ENCODE measurements at regions not wholly inside any gene's neighbourhood (a gene's known extent, or its start where the extent isn't known, plus 50 kb on each side); places are given as distances from the start of the nearest gene placed in this dataset.
"Not testable (repeated sequence)": the region's sequence is repeated elsewhere in the genome, so short reads cannot be mapped to it uniquely, and the experiment has no call there.

DNA sequence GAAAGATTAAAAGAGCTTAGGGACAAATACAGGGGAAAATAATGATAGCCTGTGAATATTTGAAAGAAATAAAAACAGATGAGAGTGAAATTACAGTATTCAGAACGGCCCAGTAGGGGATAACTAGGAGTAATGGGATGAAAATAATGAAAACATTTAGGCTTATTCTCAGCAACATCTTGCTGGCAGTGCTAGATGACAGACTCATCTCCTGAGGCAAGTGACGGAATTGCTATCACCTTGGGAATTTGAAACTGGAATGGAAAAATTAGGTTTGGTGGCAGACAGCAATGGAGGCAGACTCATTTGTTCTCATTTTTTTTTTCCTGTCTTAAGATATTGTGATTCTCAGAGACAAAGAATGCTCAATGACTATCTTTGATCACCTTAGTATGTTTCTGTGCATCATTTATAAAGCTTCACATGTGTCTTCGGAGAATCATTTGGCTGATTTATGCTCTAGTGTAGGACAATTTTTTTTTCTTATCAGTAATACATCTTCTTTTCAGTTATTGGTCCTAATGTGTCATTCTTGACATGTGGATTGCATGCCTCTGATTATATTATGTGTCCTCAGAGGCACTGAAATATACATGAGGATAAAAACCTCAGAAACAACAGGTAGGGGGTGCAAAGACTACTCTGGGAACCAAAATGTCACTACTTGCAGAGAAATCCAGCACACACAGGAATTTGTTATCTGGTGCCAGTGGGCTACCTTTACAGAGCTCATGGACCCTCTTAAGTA is 711.7 kb downstream of the EDEM1 start:
- H3K4me3 ChIP-seq (ENCODE audit: low read depth, poor library complexity, severe bottlenecking): no peak overlapping the region
- intact Hi-C loops (cut with DNase I; ENCODE audit: low total_unique reads): no loop called here
- no peak for DNase-seq (ENCODE audit: low spot score in 2 of 2)
- 48 to 57% methylated on average over 3 of the region's 3 CpGs for WGBS, 2 donors
- TF ChIP-seq POLR2A (IDR thresholded peaks at IDR 0.05): no peak
- TF ChIP-seq, protein P1, sequence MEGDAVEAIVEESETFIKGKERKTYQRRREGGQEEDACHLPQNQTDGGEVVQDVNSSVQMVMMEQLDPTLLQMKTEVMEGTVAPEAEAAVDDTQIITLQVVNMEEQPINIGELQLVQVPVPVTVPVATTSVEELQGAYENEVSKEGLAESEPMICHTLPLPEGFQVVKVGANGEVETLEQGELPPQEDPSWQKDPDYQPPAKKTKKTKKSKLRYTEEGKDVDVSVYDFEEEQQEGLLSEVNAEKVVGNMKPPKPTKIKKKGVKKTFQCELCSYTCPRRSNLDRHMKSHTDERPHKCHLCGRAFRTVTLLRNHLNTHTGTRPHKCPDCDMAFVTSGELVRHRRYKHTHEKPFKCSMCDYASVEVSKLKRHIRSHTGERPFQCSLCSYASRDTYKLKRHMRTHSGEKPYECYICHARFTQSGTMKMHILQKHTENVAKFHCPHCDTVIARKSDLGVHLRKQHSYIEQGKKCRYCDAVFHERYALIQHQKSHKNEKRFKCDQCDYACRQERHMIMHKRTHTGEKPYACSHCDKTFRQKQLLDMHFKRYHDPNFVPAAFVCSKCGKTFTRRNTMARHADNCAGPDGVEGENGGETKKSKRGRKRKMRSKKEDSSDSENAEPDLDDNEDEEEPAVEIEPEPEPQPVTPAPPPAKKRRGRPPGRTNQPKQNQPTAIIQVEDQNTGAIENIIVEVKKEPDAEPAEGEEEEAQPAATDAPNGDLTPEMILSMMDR (IDR thresholded peaks at IDR 0.05): no peak

DNA sequence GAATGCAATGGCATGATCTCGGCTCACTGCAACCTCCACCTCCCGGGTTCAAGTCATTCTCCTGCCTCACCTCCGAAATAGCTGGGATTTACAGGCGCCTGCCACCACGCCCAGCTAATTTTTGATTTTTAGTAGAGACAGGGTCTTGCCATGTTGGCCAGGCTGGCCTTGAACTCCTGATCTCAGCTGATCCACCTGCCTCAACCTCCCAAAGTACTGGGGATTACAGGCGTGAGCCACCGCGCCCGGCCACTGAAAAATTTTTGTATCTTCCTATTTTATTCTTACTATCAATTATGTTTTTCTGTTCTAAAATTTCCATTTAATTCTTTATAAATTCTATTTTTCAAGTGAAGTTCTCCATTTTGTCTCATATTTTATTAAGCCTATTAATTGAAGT is 730.4 kb downstream of the EDEM1 start:
- intact Hi-C loops (cut with DNase I; ENCODE audit: low total_unique reads): no loop called here
- WGBS, 2 donors: 96 to 97% methylated on average over 9 of the region's 9 CpGs
- TF ChIP-seq POLR2A (IDR thresholded peaks at IDR 0.05): no peak
- TF ChIP-seq, protein P1 (IDR thresholded peaks at IDR 0.05): no peak
- H3K4me3 ChIP-seq (ENCODE audit: low read depth, poor library complexity, severe bottlenecking): no peak overlapping the region
- DNase-seq (ENCODE audit: low spot score in 2 of 2): no peak

DNA sequence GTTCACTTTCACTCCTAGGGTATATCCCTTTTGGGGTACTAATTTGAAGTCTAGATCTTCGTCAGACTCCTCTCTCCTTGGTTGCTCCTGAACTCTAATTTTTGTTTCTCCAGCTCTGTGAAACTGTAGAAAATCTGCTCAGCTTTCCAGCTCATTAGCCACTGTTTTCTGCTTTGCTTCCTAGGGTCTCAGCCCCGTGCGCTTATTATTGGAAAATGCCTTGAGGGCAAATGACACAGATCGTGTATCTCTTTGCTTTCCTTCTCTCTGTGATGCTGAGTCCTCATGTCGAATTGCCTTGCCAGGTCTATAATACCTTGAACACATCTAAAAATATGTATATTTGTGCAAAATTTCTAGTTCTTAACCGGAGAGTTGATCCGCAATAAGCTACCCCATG is 731.1 kb downstream of the EDEM1 start:
- no peak overlapping the region for H3K4me3 ChIP-seq (ENCODE audit: low read depth, poor library complexity, severe bottlenecking)
- 48 to 55% methylated on average over 7 of the region's 7 CpGs for WGBS, 2 donors
- intact Hi-C loops (cut with DNase I; ENCODE audit: low total_unique reads): no loop called here
- TF ChIP-seq, protein P1 (IDR thresholded peaks at IDR 0.05): no peak
- TF ChIP-seq POLR2A (IDR thresholded peaks at IDR 0.05): no peak
- no peak for DNase-seq (ENCODE audit: low spot score in 2 of 2)

DNA sequence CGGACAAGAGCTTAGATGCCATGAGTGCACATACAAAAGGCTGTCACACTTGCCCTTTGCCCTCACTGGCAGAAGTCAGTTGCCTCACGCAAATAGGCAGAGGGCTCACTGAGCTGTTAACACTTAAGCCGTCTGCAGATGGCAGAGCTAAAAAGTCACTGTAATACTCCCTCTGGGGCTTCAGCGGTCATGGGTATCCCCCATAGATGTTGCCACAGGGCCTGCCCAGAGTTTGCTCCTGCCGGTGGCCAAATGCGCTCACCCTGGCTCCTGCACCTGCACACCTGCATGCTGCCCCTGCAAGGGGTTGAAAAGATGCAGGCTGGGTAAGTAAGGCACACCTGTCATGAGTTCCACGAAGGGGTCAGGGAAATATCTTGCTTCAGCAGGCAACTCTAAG is 741.5 kb downstream of the EDEM1 start:
- intact Hi-C loops (cut with DNase I; ENCODE audit: low total_unique reads): no loop called here
- no peak for DNase-seq (ENCODE audit: low spot score in 2 of 2)
- WGBS, 2 donors: 87 to 88% methylated on average over 7 of the region's 7 CpGs
- TF ChIP-seq POLR2A (IDR thresholded peaks at IDR 0.05): no peak
- TF ChIP-seq, protein P1 (IDR thresholded peaks at IDR 0.05): no peak
- H3K4me3 ChIP-seq (ENCODE audit: low read depth, poor library complexity, severe bottlenecking): no peak overlapping the region

DNA sequence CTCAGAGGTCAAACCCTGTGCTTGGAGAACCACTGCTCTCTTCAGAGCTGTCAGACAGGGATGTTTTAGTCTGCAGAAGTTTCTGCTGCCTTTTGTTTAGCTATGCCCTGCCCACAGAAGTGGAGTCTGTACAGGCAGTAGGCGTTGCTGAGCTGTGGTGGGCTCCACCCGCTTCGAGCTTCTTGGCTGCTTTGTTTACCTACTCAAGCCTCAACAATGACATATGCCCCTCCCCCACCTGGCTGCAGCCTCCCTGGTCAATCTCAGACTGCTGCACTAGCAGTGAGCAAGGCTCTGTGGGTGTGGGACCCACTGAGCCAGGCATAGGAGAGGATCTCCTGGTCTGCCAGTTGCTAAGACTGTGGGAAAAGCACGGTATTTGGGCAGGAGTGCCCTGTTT is 756.6 kb downstream of the EDEM1 start:
- intact Hi-C loops (cut with DNase I; ENCODE audit: low total_unique reads); DNase-seq (ENCODE audit: low spot score in 2 of 2): not testable (repeated sequence)
- 58 to 59% methylated on average over 4 of the region's 4 CpGs for WGBS, 2 donors

DNA sequence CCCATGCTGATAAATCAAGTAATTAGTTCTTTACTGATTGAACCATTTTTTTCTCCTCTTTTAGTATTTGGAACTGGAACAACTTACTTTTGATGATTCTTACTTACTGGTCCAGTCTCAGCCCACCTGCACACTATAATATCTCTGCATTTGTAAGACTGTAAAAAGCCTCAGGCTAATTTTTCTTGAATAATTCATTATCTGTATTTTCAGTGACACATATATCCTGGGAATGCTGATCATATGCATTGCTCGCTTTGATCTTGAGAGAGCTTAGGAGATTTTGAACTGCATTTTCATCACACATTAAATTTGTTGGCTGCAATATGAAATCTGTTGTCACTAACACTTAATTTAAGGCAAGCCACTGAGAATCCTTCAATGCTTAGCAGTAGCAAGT is 760.6 kb downstream of the EDEM1 start:
- intact Hi-C loops (cut with DNase I; ENCODE audit: low total_unique reads): no loop called here

More for the DNA sequence above, 756.6 kb downstream of the EDEM1 start:
- not testable (repeated sequence) for H3K4me3 ChIP-seq (ENCODE audit: low read depth, poor library complexity, severe bottlenecking)

More for the DNA sequence above, 760.6 kb downstream of the EDEM1 start:
- TF ChIP-seq POLR2A (IDR thresholded peaks at IDR 0.05): no peak
- TF ChIP-seq, protein P1 (IDR thresholded peaks at IDR 0.05): no peak
- DNase-seq (ENCODE audit: low spot score in 2 of 2): no peak
- 48 to 49% methylated on average over 1 of the region's 1 CpG for WGBS, 2 donors
- H3K4me3 ChIP-seq (ENCODE audit: low read depth, poor library complexity, severe bottlenecking): no peak overlapping the region
